Gastrocnemius medialis (tissue), 4 donors: ENCODE measurements at regions not wholly inside any gene's neighbourhood (a gene's known extent, or its start where the extent isn't known, plus 50 kb on each side); places are given as distances from the start of the nearest gene placed in this dataset.

Experiments
- CTCF ChIP-seq, 5 experiments: fragments of 450-650 bp in 3 of 5; fragments of 200-600 bp in 2 of 5; sonication (generic) in 2 of 5; IDR thresholded peaks in 4 of 5; conservative IDR thresholded peaks in 1 of 5; 1 replicate in 4 of 5; 2 replicates in 1 of 5; pipeline ENCODE4 v1.5.1; 2016 to 2019; ENCODE audit warnings: antibody characterized with exemption in 5 of 5, mild to moderate bottlenecking in 3 of 5, moderate library complexity in 3 of 5
- POLR2A ChIP-seq, 2 donors: fragments of 450-650 bp; IDR thresholded peaks; one replicate each; pipeline ENCODE4 v1.6.1; 2017; ENCODE audit warnings: antibody characterized with exemption in 2 of 2, mild to moderate bottlenecking in 2 of 2, moderate library complexity in 2 of 2

- no peak for TF ChIP-seq CTCF (IDR thresholded peaks at IDR 0.05 in 4 of 5, conservative IDR thresholded peaks at IDR 0.05 in 1 of 5)
- TF ChIP-seq POLR2A (IDR thresholded peaks at IDR 0.05), result no peak
Measured at GRCh38 chr2:133676392-133677130, 108.3 kb upstream of the NCKAP5 start.
